ENCODE measurements at regions not wholly inside any gene's neighbourhood (a gene's known extent, or its start where the extent isn't known, plus 50 kb on each side); places are given as distances from the start of the nearest gene placed in this dataset.
A peak's percentile ranks its signal among the peaks of the same experiment; 100 is the strongest.
"Not testable (repeated sequence)": the region's sequence is repeated elsewhere in the genome, so short reads cannot be mapped to it uniquely, and the experiment has no call there.

DNA sequence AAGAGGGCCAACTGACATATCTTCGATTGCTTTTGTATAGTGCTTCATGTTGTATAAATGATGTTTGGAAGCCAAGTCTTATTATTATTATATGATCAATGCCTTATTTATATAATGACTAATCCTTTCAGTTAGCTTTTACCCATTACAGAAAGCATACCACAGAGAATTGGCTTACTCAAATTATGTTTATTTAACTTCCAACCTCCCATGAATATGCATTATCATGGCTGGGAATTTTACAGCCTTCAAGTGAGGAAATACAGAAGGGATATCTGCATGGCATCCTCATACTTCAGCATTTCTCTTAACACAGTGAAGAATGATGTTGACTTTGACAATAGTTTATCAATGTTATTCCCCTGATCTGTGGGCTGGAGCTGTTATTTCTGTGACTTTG is 225.9 kb upstream of the GAP43 start:
- DNase-seq, result no peak

- DNase-seq, result no peak
These were observed 224.8 kb upstream of the GAP43 start for GRCh38 chr3:115398506-115398905.

DNA sequence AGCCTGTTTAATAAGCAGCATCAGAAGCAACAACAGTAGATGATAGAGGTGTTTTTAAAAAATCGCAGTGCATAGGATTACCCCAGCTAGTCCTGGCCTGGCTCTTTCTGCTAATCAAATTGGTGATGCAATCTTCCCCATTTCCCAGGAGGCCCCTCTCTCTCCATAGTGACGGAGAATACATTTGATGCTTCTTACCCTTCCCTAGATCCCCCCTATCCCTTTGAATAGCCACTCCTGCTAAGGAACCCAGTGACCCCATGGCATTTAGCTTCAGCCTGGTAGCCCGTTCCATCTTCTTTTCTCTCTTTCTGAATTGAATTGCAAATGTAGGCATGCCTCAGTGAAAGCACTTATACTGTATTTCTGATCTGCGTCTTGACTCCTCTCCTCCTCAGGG is 223.6 kb upstream of the GAP43 start:
- DNase-seq, result peak; percentile 26

GRCh38 chr3:115401298-115401697 is 222.0 kb upstream of the GAP43 start:
- DNase-seq, result no peak

DNA sequence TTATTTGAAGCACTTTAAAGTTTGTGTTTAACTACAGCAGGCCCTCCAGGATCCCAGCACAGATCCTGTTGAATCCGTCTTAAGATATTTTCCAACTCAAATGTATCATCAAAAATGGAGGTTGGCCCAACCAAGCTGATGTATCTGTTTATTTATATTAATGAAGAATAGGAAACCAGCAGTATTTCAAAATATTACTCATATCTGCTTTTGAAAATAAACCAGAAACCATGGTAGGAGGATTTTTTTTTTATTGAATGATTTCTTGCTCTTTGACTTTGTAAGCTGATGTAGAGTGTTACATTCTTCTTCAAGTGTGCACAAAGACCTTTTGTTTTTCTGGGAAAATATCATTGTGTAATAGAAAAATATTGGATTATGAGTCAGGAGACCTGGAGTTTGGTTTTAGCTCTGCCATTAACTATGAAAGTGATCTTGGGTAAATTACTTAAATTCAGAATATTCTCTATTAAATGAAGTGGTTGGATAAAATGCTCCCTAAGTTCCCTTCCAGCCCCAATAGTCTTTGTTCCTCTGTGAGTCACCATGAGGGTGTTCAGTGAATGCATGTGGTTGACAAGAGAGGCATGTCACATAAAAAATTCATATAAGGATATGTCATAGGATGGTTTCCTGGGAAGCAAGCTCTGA is 221.3 kb upstream of the GAP43 start:
- no peak for DNase-seq

DNA sequence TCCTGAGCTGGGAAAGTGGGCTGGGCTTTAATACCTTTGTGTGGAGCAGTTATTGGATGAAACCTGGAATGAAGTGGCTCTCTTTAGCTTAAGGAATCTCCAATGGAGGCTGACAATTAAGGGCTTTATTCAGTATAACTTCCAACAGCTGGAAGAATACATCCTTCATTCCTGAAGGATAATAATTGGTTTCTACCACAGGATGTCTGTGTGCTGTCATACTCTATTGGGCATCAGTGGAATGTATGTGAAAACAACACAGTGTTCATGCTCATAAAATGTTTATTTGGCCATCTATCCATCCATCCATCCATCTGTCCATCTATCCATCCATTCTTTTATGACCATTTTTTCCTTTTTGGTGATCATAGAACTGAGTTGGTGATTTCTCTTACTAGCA is 220.7 kb upstream of the GAP43 start:
- DNase-seq, result no peak

GRCh38 chr3:115403786-115404185 is 219.5 kb upstream of the GAP43 start:
- DNase-seq, result no peak

DNA sequence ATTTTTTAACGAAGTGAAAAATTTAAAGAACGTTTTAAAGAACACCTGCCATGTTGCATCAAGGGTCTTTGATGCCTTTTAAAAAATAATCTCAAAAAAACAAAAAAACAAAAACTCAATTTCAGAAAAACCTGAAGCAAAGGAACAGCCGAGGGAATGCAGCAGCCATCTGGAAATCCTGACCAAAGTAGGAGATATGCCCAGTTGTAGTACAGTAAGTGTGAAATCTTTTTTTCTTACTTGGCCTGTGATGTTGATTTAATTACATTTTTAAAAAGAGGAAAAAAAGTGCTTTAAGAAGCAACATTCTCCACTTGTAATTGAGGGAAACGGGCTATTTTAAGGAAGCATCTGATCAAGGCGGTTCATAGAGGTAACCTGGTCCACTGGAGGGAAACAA is 213.7 kb upstream of the GAP43 start:
- no peak for DNase-seq

GRCh38 chr3:115414610-115415009 is 208.7 kb upstream of the GAP43 start:
- not testable (repeated sequence) for DNase-seq

- DNase-seq, result no peak
These were observed 207.9 kb upstream of the GAP43 start for GRCh38 chr3:115415246-115415996.

DNA sequence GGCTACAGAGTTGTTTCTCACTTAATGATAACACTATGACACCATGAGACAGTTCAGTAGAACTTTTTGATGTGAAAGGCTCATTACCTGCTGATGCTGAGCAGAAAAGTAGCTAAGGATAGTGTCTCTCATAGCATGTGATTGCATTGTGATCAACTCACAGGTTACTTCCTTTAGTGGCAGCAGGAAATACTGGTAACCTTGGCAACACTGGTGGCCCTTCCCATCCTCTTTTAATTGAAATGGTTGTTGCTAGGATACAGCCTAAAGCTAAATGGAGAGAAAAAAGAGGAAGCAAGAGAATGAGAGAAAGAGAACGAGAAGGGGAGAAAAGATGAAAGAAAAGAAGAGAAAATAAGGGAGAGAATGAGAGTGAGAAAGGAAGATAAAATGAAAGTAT is 204.7 kb upstream of the GAP43 start:
- no peak for DNase-seq

DNA sequence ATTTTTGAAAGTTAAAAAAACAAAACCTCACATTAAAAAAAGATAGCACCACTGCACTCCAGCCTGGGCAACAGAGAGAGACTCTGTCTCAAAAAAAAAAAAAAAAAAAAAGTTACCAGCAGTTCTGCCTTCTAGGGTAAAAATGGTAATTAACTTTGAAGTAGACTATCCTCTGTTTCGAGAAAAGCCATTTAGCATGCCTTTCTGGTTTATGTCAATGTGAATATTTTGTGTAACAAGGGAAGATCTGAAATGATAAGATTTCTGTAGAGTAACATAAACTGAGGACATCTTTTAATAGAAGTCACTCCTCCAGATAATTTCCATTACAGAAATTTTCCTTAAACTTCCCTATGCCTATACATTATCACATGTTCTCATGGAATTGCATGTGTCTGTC is 203.2 kb upstream of the GAP43 start:
- no peak for DNase-seq

DNA sequence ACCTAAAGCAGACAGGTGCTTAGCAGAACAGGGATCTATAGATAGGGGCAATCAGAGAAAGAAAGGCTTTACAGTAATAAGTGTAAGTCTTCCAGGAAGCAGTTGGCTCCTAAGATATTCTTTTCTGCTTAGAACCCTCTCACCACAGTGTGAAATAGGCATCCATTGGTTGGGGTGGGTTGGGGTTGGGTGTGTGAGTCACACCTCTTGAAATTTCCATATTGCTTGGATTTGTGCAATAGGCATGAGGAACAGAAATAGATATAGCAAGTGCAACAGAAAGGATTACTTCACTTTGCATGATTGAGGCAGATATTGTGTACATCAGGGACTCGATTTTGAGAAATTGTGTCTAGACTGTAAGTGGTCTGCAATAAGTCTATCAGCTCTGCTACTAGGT is 200.1 kb upstream of the GAP43 start:
- no peak for DNase-seq

- DNase-seq, result no peak
These were observed 194.5 kb upstream of the GAP43 start for GRCh38 chr3:115428841-115429240.

DNA sequence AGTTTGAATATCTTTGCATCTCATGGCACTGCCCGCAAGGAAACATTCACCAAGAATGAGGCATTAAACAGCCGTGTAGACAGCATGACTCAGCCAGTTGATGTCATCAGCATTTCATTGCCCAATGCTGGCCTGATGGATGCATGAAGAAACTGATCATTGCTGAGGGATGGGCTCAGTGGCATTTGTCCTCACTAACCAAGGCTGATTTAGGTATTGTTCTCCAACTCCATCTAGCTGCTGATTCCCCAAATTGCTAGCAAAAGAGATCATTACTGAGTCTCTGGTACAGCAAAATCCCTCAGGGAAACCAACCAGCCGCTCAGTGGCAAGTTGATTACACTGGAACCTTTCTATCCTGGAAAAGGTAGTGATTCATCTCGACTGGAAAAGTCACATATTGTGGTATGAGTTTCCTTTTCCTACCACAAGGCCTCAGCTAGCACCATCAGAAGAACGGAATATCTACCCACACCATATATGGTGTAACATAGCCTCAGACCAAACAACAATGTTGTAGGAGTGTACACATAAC is 186.5 kb upstream of the GAP43 start:
- DNase-seq, result no peak

- DNase-seq, result no peak
These were observed 184.5 kb upstream of the GAP43 start for GRCh38 chr3:115438799-115439198.

GRCh38 chr3:115445559-115445958 is 177.8 kb upstream of the GAP43 start:
- DNase-seq, result no peak

- DNase-seq, result no peak
These were observed 174.5 kb upstream of the GAP43 start for GRCh38 chr3:115448851-115449250.

DNA sequence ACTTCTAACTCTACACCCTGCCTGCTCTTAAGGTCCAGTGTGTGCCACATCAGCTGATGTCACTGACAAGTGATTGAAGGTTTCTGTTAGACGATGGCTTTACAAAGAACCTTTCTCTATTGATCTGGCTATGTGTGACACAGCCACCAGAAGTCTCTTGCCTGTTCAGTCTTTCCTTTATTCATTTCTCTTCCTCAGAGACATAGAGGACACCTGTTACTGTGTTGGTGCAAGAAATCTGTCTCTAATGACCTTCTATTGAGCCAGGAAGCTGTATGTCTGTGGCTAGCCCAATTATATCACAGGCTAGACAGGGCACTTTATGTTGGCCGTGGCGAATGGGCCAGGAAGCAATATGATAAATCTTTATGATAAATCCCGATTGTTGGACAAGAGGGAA is 173.3 kb upstream of the GAP43 start:
- DNase-seq, result no peak

- no peak for DNase-seq
These were observed 159.3 kb upstream of the GAP43 start for GRCh38 chr3:115464036-115464435.

- DNase-seq, result no peak
These were observed 153.7 kb upstream of the GAP43 start for GRCh38 chr3:115469649-115470048.

GRCh38 chr3:115470254-115470653 is 153.1 kb upstream of the GAP43 start:
- no peak for DNase-seq

GRCh38 chr3:115475178-115476041 is 147.9 kb upstream of the GAP43 start:
- DNase-seq, result no peak

DNA sequence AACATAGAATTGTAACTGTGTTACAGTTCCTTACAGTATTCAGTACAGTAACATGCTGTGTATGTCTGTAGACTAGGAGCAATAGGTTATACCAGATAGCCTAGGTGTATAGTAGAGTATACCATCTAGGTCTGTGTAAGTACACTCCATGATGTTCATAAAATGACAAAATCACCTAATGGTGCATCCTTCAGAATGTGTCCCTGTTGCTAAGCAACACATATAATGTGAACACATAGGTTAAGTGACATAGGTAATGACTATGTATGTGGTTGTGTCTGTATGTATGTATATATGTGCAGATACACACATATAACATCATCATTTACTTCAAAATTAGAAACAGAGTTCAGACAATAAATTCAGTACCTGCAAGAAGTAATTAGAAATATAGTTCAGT is 146.8 kb upstream of the GAP43 start:
- DNase-seq, result no peak

Measured in retina (tissue), 1 donor.